HCT116 (cell line): ENCODE measurements at regions not wholly inside any gene's neighbourhood (a gene's known extent, or its start where the extent isn't known, plus 50 kb on each side); places are given as distances from the start of the nearest gene placed in this dataset.

ENCODE experiments used
- ATAC-seq: fragments of 200-7000 bp; cut with Tn5 transposase; 2 replicates; pipeline ENCODE4 v1.9.1; 2020; ENCODE audit warnings: mild to moderate bottlenecking, moderate library complexity
- BruUV-seq: library from RNA; stranded (reverse); fragments of 400-500 nt; replicated peaks from 2 replicates; lab custom pipeline; 2021; lab: Mats Ljungman, UMichigan
- CTCF ChIA-PET: fragments of 300-600 bp; sonication (Branson Sonifier 250); formaldehyde crosslinking; loops from one replicate; lab custom pipeline; 2021; ENCODE audit warnings: antibody characterized with exemption; lab: Charles Lee
- POLR2A ChIA-PET: fragments of 300-600, 350-600 bp; sonication (Branson Sonifier 250); formaldehyde crosslinking; loops from one replicate; lab custom pipeline; 2021; ENCODE audit warnings: antibody characterized with exemption; lab: Charles Lee
- RAD21 ChIA-PET, 2 experiments: fragments of 300-600 bp; sonication (Branson Sonifier 250); formaldehyde crosslinking; loops; one replicate each; lab custom pipeline; 2023; ENCODE audit warnings: low total read pairs in 2 of 2; ENCODE audit not compliant: uncharacterized antibody in 2 of 2, unreplicated experiment in 2 of 2, low non-redundant PET in 1 of 2; lab: Charles Lee
- DNase-seq: peaks from one replicate; pipeline ENCODE4 v3.0.0-alpha.2; 2010; ENCODE audit warnings: low read depth, low spot score
- H2AFZ ChIP-seq: fragments of 200-600 bp; shearing (Covaris generic), sonication (generic); 2 replicates; pipeline ENCODE4 v1.6.1; 2017; ENCODE audit warnings: low read depth, mixed run types, mixed read lengths, antibody characterized with exemption, low read length; ENCODE audit not compliant: poor library complexity, severe bottlenecking
- H3K27ac ChIP-seq: 2 replicates; pipeline ENCODE4 v1.5.1; 2012; ENCODE audit warnings: low read depth, low read length
- H3K27me3 ChIP-seq: fragments of 200-600 bp; sonication (generic); 2 replicates; pipeline ENCODE4 v1.6.1; 2016; ENCODE audit warnings: mixed run types, low read length, mixed read lengths; ENCODE audit not compliant: insufficient read depth
- H3K36me3 ChIP-seq, 2 experiments: fragments of 200-500 bp in 1 of 2; fragments of 200-600 bp in 1 of 2; sonication (Bioruptor generic) in 1 of 2; sonication (generic) in 1 of 2; 2 replicates each; pipeline versions ENCODE4 v1.5.1 to v1.6.1; 2014 to 2016; ENCODE audit warnings: low read length in 2 of 2, inconsistent platforms in 1 of 2, mixed read lengths in 1 of 2, mixed run types in 1 of 2; ENCODE audit not compliant: insufficient read depth in 2 of 2, control insufficient read depth in 1 of 2
- H3K4me1 ChIP-seq, 2 experiments: fragments of 200-600 bp in 1 of 2; sonication (generic) in 1 of 2; 2 replicates each; pipeline versions ENCODE4 v1.5.1 to v1.6.1; 2012 to 2017; ENCODE audit warnings: low read length in 2 of 2, inconsistent platforms in 1 of 2, mild to moderate bottlenecking in 1 of 2, mixed read lengths in 1 of 2, mixed run types in 1 of 2, moderate library complexity in 1 of 2; ENCODE audit not compliant: insufficient read depth in 2 of 2, control insufficient read depth in 1 of 2
- H3K4me2 ChIP-seq: fragments of 200-600 bp; sonication (generic); 2 replicates; pipeline ENCODE4 v1.6.1; 2017; ENCODE audit warnings: mixed run types, low read length, mixed read lengths
- H3K4me3 ChIP-seq, 2 experiments: fragments of 200-600 bp in 1 of 2; sonication (generic) in 1 of 2; replicated peaks in 1 of 2; 2 replicates each; pipeline ENCODE4 v1.5.1; 2011 to 2016; ENCODE audit warnings: low read length in 2 of 2, control low read depth in 1 of 2, low read depth in 1 of 2, mild to moderate bottlenecking in 1 of 2, mixed read lengths in 1 of 2, mixed run types in 1 of 2
- H3K79me2 ChIP-seq: fragments of 200-600 bp; sonication (generic); 2 replicates; pipeline ENCODE4 v1.6.1; 2017; ENCODE audit warnings: mild to moderate bottlenecking, mixed run types, low read length, moderate library complexity, mixed read lengths; ENCODE audit not compliant: insufficient read depth
- H3K9ac ChIP-seq: fragments of 200-600 bp; sonication (generic); 2 replicates; pipeline ENCODE4 v1.6.1; 2016; ENCODE audit warnings: low read length, mixed read lengths
- H3K9me2 ChIP-seq: fragments of 200-600 bp; sonication (generic), shearing (Covaris generic); 2 replicates; pipeline ENCODE4 v1.6.1; 2017; ENCODE audit warnings: mixed run types, mild to moderate bottlenecking, moderate library complexity; ENCODE audit not compliant: insufficient read depth
- H3K9me3 ChIP-seq, 2 experiments: fragments of 200-500 bp in 1 of 2; fragments of 200-600 bp in 1 of 2; sonication (Bioruptor generic) in 1 of 2; sonication (generic) in 1 of 2; 2 replicates each; pipeline ENCODE4 v1.6.1; 2014 to 2017; ENCODE audit warnings: low read length in 2 of 2, mixed read lengths in 2 of 2, inconsistent platforms in 1 of 2, low read depth in 1 of 2, mild to moderate bottlenecking in 1 of 2, mixed run types in 1 of 2, moderate library complexity in 1 of 2; ENCODE audit not compliant: control insufficient read depth in 1 of 2, insufficient read depth in 1 of 2
- H4K20me1 ChIP-seq: fragments of 200-600 bp; sonication (generic), shearing (Covaris generic); 2 replicates; pipeline ENCODE4 v1.6.1; 2017; ENCODE audit warnings: mixed run types, mild to moderate bottlenecking, moderate library complexity; ENCODE audit not compliant: insufficient read depth
- CBX3 ChIP-seq: IDR thresholded peaks from 2 replicates; pipeline ENCODE4 v1.6.1; 2012; ENCODE audit warnings: low read depth
- CEBPB ChIP-seq: IDR thresholded peaks from 2 replicates; pipeline ENCODE4 v1.6.1; 2012; ENCODE audit warnings: low read depth
- CTCF ChIP-seq, 3 experiments: fragments of 200-600 bp in 1 of 3; sonication (generic) in 1 of 3; IDR thresholded peaks in 2 of 3; conservative IDR thresholded peaks in 1 of 3; 2 replicates each; pipeline ENCODE4 v1.5.1; 2012 to 2017; ENCODE audit warnings: low read depth in 2 of 3, low read length in 2 of 3, antibody characterized with exemption in 1 of 3, borderline replicate concordance in 1 of 3, control low read depth in 1 of 3, mild to moderate bottlenecking in 1 of 3, mixed read lengths in 1 of 3, mixed run types in 1 of 3, moderate library complexity in 1 of 3; ENCODE audit not compliant: insufficient read depth in 1 of 3
- EGR1 ChIP-seq: IDR thresholded peaks from 2 replicates; pipeline ENCODE4 v1.6.1; 2012; ENCODE audit warnings: low read depth
- ELF1 ChIP-seq: IDR thresholded peaks from 2 replicates; pipeline ENCODE4 v1.6.1; 2012; ENCODE audit warnings: low read depth, borderline replicate concordance
- EZH2 ChIP-seq: fragments of 200-600 bp; sonication (generic); IDR thresholded peaks from 2 replicates; pipeline ENCODE4 v1.6.1; 2017; ENCODE audit warnings: antibody characterized with exemption, mixed run types
- EZH2phosphoT487 ChIP-seq: fragments of 200-600 bp; IDR thresholded peaks from 2 replicates; pipeline ENCODE4 v1.6.1; 2018; ENCODE audit warnings: antibody characterized with exemption, borderline replicate concordance
- FOSL1 ChIP-seq: IDR thresholded peaks from 2 replicates; pipeline ENCODE4 v1.6.1; 2012; ENCODE audit warnings: low read depth
- JUND ChIP-seq: IDR thresholded peaks from 2 replicates; pipeline ENCODE4 v1.6.1; 2012
- MAX ChIP-seq: IDR thresholded peaks from 2 replicates; pipeline ENCODE4 v1.6.1; 2012
- POLR2AphosphoS5 ChIP-seq: IDR thresholded peaks from 2 replicates; pipeline ENCODE4 v1.6.1; 2011; ENCODE audit warnings: mild to moderate bottlenecking, low read depth, low read length, moderate library complexity
- RAD21 ChIP-seq: IDR thresholded peaks from 2 replicates; pipeline ENCODE4 v1.6.1; 2012; ENCODE audit warnings: low read depth, mild to moderate bottlenecking
- REST ChIP-seq: IDR thresholded peaks from 2 replicates; pipeline ENCODE4 v1.6.1; 2012; ENCODE audit warnings: low read depth
- SIN3A ChIP-seq: IDR thresholded peaks from 2 replicates; pipeline ENCODE4 v1.6.1; 2012; ENCODE audit warnings: low read depth
- SP1 ChIP-seq: IDR thresholded peaks from 2 replicates; pipeline ENCODE4 v1.6.1; 2012; ENCODE audit warnings: low read depth
- SRF ChIP-seq: IDR thresholded peaks from 2 replicates; pipeline ENCODE4 v1.6.1; 2012; ENCODE audit warnings: low read depth
- YY1 ChIP-seq: IDR thresholded peaks from 2 replicates; pipeline ENCODE4 v1.6.1; 2011; ENCODE audit warnings: low read length, low read depth, moderate library complexity, mild to moderate bottlenecking; ENCODE audit not compliant: insufficient replicate concordance; ENCODE audit errors: extremely low read depth
- ZFX ChIP-seq: fragments of 450-650 bp; IDR thresholded peaks from 2 replicates; pipeline ENCODE4 v1.6.1; 2017
- ZNF274 ChIP-seq: fragments of 200-500 bp; sonication (Bioruptor generic); IDR thresholded peaks from 2 replicates; pipeline ENCODE4 v1.6.1; 2014; ENCODE audit warnings: mild to moderate bottlenecking, low read depth, low read length, inconsistent platforms
- intact Hi-C: fragments of 100-400 bp; cut with micrococcal nuclease; formaldehyde crosslinking; loops from 2 replicates; pipeline ENCODE4 v1.10.0; 2022
- TF ChIP-seq, protein P1 (sequence below): IDR thresholded peaks from 2 replicates; pipeline ENCODE4 v1.6.1; 2012

GRCh38 chr6:141736104-141736503 lies 396.6 kb upstream of the GJE1 start:
- intact Hi-C loops: no loop called here
- H3K27ac ChIP-seq: no peak overlapping the region
- BruUV-seq: no TSS peak
- no peaks in the 10 kb centered on the region; the same call in 1 of the 2 replicates for H3K9me2 ChIP-seq
- no peak overlapping the region for H3K4me3 ChIP-seq
- no peak for ATAC-seq
- POLR2A ChIA-PET: no interaction called here
- peaks cover 0 to 8% of the 10 kb centered on the region in 2 experiments; a peak in 2 of 4 replicates for H3K4me1 ChIP-seq
- TF ChIP-seq JUND (peak; percentile 13; the same call in 1 of the 2 replicates), CBX3 (no peak), ZFX (no peak), REST (no peak), CTCF (IDR thresholded peaks at IDR 0.05 in 2 of 3, conservative IDR thresholded peaks at IDR 0.05 in 1 of 3; ENCODE audit: borderline replicate concordance in 1 of 3, insufficient read depth in 1 of 3, low read depth in 2 of 3, low read length in 2 of 3) (no peak), EZH2 (no peak), ELF1 (no peak), CEBPB (no peak), MAX (no peak), RAD21 (no peak), EZH2phosphoT487 (no peak), SRF (no peak), FOSL1 (peak; percentile 42; the same call in 1 of the 2 replicates), SIN3A (no peak), SP1 (0 out of 2 replicates have a peak, but pooled peaks have one; percentile 16), ZNF274 (no peak), POLR2AphosphoS5 (no peak), EGR1 (no peak), YY1 (no peak)
- TF ChIP-seq, protein P1, sequence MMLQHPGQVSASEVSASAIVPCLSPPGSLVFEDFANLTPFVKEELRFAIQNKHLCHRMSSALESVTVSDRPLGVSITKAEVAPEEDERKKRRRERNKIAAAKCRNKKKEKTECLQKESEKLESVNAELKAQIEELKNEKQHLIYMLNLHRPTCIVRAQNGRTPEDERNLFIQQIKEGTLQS: no peak
- H3K9me3 ChIP-seq: no peaks in the 10 kb centered on the region
- peak overlapping the region; percentile 2 for H2AFZ ChIP-seq
- RAD21 ChIA-PET: no interaction called here
- H3K9ac ChIP-seq: no peak overlapping the region
- H3K79me2 ChIP-seq: no peaks in the 10 kb centered on the region
- CTCF ChIA-PET: no interaction called here
- H4K20me1 ChIP-seq: no peaks in the 10 kb centered on the region
- peak overlapping the region; percentile 33; the same call in 1 of the 2 replicates for H3K4me2 ChIP-seq
- DNase-seq: no peak
- H3K27me3 ChIP-seq: no peaks in the 10 kb centered on the region
- H3K36me3 ChIP-seq: no peaks in the 10 kb centered on the region
